Kidney epithelial cell (primary cell): ENCODE measurements at regions not wholly inside any gene's neighbourhood (a gene's known extent, or its start where the extent isn't known, plus 50 kb on each side); places are given as distances from the start of the nearest gene placed in this dataset.
"Not testable (repeated sequence)": the region's sequence is repeated elsewhere in the genome, so short reads cannot be mapped to it uniquely, and the experiment has no call there.

Source experiments
- DNase-seq: peaks from one replicate; pipeline ENCODE4 v3.0.0-alpha.2; 2010; ENCODE audit warnings: low read depth
- H3K27me3 ChIP-seq: 2 replicates; pipeline ENCODE4 v1.6.0; 2011; ENCODE audit warnings: low read length; ENCODE audit not compliant: control insufficient read depth, insufficient read depth
- H3K36me3 ChIP-seq: 2 replicates; pipeline ENCODE4 v1.5.1; 2011; ENCODE audit warnings: low read length; ENCODE audit not compliant: control insufficient read depth, insufficient read depth
- H3K4me3 ChIP-seq: 2 replicates; pipeline ENCODE4 v1.5.1; 2011; ENCODE audit warnings: low read depth, mild to moderate bottlenecking, control low read depth, low read length
- CTCF ChIP-seq: IDR thresholded peaks from 2 replicates; pipeline ENCODE4 v1.5.1; 2011; ENCODE audit warnings: mild to moderate bottlenecking, moderate library complexity, low read length, control low read depth, inconsistent platforms; ENCODE audit not compliant: insufficient read depth, poor library complexity, severe bottlenecking

- H3K36me3 ChIP-seq: no peaks in the 10 kb centered on the region
- no peak overlapping the region for H3K4me3 ChIP-seq
- peak; percentile 39 for DNase-seq
- TF ChIP-seq CTCF: no peak
- no peaks in the 10 kb centered on the region for H3K27me3 ChIP-seq
These were observed 55.0 kb upstream of the CHD2 start for GRCh38 chr15:92845126-92845508.

DNA sequence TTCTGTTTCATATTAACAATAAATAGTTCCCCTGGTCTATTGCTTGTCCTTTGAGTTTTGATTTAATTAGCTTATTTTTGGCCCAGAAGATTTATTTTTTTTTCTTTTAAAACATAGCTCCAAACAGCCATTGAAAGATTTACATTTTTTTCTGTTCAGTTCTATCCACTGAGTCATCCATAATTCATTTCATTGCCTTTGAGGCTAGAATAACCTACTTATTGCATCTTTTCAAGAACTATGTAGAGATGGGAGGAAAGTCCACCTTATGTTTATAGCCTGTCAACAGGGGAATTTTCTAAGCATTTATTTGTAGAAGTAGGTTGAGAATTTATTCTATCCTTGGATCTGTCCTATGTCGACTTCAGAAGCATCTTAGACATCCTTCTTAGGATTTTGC lies 53.4 kb upstream of the CHD2 start:
- TF ChIP-seq CTCF: no peak
- DNase-seq: no peak
- H3K4me3 ChIP-seq: no peak overlapping the region

DNA sequence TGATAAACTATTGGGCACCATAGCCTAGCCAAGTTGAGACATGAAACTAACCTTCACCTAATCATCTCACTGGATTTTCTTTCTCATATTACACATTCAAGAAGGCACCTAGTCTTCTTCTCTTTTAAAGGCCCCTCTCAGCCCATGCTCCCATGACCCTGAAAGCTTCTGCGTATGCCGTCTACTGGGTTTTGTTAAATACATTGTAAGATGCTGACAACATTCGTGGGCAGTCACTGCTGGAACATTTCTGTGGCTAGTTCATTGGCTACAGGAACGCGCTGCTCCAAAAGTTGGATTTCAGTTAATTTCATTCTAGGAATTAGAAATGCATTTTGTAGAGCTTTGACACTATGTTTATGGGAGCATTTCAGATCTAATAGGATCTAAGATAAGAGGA lies 52.3 kb upstream of the CHD2 start:
- no peaks in the 10 kb centered on the region for H3K36me3 ChIP-seq
- H3K4me3 ChIP-seq: no peak overlapping the region
- DNase-seq: no peak
- H3K27me3 ChIP-seq: no peaks in the 10 kb centered on the region
- no peak for TF ChIP-seq CTCF

More for the DNA sequence above, 53.4 kb upstream of the CHD2 start:
- Histone ChIP-seq H3K36me3 (no peaks in the 10 kb centered on the region), H3K27me3 (no peaks in the 10 kb centered on the region)

GRCh38 chr15:92848464-92848851 lies 51.7 kb upstream of the CHD2 start:
- Histone ChIP-seq H3K4me3 (no peak overlapping the region), H3K27me3 (no peaks in the 10 kb centered on the region), H3K36me3 (no peaks in the 10 kb centered on the region)
- TF ChIP-seq CTCF: no peak
- no peak for DNase-seq

- no peak for DNase-seq
- no peaks in the 10 kb centered on the region for H3K27me3 ChIP-seq
- H3K36me3 ChIP-seq: no peaks in the 10 kb centered on the region
- H3K4me3 ChIP-seq: no peak overlapping the region
- no peak for TF ChIP-seq CTCF
These were observed 51.1 kb upstream of the CHD2 start for GRCh38 chr15:92848852-92849598.

DNA sequence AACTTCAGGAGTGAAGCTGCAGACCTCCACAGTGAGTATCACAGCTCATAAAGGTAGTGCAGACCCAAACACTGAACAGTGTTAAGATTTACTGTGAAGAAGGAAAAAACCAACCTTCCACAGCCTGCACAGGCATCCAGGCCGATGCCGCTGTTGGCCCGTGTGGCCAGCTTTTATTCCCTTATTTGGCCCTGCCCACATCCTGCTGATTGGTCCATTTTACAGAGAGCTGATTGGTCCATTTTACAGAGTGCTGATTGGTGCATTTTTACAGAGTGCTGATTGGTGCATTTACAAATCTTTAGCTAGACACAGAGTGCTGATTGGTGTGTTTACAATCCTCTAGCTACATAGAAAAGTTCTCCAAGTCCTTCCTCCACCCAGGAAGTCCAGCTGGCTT lies 49.9 kb upstream of the CHD2 start:
- H3K4me3 ChIP-seq, DNase-seq, H3K36me3 ChIP-seq, H3K27me3 ChIP-seq: not testable (repeated sequence)
